ENCODE measurements at regions not wholly inside any gene's neighbourhood (a gene's known extent, or its start where the extent isn't known, plus 50 kb on each side); places are given as distances from the start of the nearest gene placed in this dataset.

- POLR2A ChIA-PET, result no interaction called here
- Mint-ChIP-seq H3K4me1 (ENCODE audit: low read depth) (no peaks in the 10 kb centered on the region), H3K4me3 (no peak overlapping the region), H3K27me3 (no peaks in the 10 kb centered on the region), H3K9me3 (no peaks in the 10 kb centered on the region), H3K27ac (no peak overlapping the region), H3K36me3 (ENCODE audit: low read depth) (no peaks in the 10 kb centered on the region)
- CTCF ChIA-PET, result no interaction called here
- no peak for DNase-seq
- intact Hi-C loops (cut with micrococcal nuclease), result no loop called here
- no peak for TF ChIP-seq CTCF (IDR thresholded peaks at IDR 0.05)
- ATAC-seq, result no peak
Measured at GRCh38 chr2:52884761-52885352, 882.7 kb upstream of the CHAC2 start.

GRCh38 chr2:52882974-52883373 is 884.6 kb upstream of the CHAC2 start:
- Mint-ChIP-seq H3K9me3 (no peaks in the 10 kb centered on the region), H3K4me3 (no peak overlapping the region), H3K4me1 (ENCODE audit: low read depth) (no peaks in the 10 kb centered on the region), H3K27ac (no peak overlapping the region), H3K27me3 (no peaks in the 10 kb centered on the region), H3K36me3 (ENCODE audit: low read depth) (no peaks in the 10 kb centered on the region)
- no peak for ATAC-seq
- POLR2A ChIA-PET, result no interaction called here
- intact Hi-C loops (cut with micrococcal nuclease), result no loop called here
- no peak for TF ChIP-seq CTCF (IDR thresholded peaks at IDR 0.05)
- DNase-seq, result no peak
- CTCF ChIA-PET, result no interaction called here

- ATAC-seq (no peak), DNase-seq (no peak)
- no peaks in the 10 kb centered on the region for H3K36me3 Mint-ChIP-seq (ENCODE audit: low read depth)
- no peaks in the 10 kb centered on the region for H3K27me3 Mint-ChIP-seq
- H3K9me3 Mint-ChIP-seq, result no peaks in the 10 kb centered on the region
- H3K4me1 Mint-ChIP-seq (ENCODE audit: low read depth), result no peaks in the 10 kb centered on the region
- TF ChIP-seq CTCF (IDR thresholded peaks at IDR 0.05), result no peak
- no peak overlapping the region for H3K4me3 Mint-ChIP-seq
- intact Hi-C loops (cut with micrococcal nuclease), result no loop called here
- ChIA-PET CTCF (no interaction called here), POLR2A (no interaction called here)
- no peak overlapping the region for H3K27ac Mint-ChIP-seq
Measured at GRCh38 chr2:52881606-52882005, 886.0 kb upstream of the CHAC2 start.

- Mint-ChIP-seq H3K4me3 (no peak overlapping the region), H3K9me3 (no peaks in the 10 kb centered on the region), H3K36me3 (ENCODE audit: low read depth) (no peaks in the 10 kb centered on the region), H3K27me3 (no peaks in the 10 kb centered on the region), H3K27ac (no peak overlapping the region), H3K4me1 (ENCODE audit: low read depth) (no peaks in the 10 kb centered on the region)
- ATAC-seq (no peak), DNase-seq (no peak)
- intact Hi-C loops (cut with micrococcal nuclease), result no loop called here
- CTCF ChIA-PET, result no interaction called here
- no peak for TF ChIP-seq CTCF (IDR thresholded peaks at IDR 0.05)
- POLR2A ChIA-PET, result no interaction called here
Measured at GRCh38 chr2:52880872-52881271, 886.7 kb upstream of the CHAC2 start.

- POLR2A ChIA-PET, result no interaction called here
- TF ChIP-seq CTCF (IDR thresholded peaks at IDR 0.05), result no peak
- H3K4me1 Mint-ChIP-seq (ENCODE audit: low read depth), result no peaks in the 10 kb centered on the region
- H3K36me3 Mint-ChIP-seq (ENCODE audit: low read depth), result no peaks in the 10 kb centered on the region
- no peak overlapping the region for H3K27ac Mint-ChIP-seq
- intact Hi-C loops (cut with micrococcal nuclease), result no loop called here
- no peak for ATAC-seq
- H3K4me3 Mint-ChIP-seq, result no peak overlapping the region
- no peaks in the 10 kb centered on the region for H3K27me3 Mint-ChIP-seq
- CTCF ChIA-PET, result no interaction called here
- no peaks in the 10 kb centered on the region for H3K9me3 Mint-ChIP-seq
- DNase-seq, result no peak
Measured at GRCh38 chr2:52879561-52879960, 888.0 kb upstream of the CHAC2 start.
